A549 (cell line): ENCODE measurements at regions not wholly inside any gene's neighbourhood (a gene's known extent, or its start where the extent isn't known, plus 50 kb on each side); places are given as distances from the start of the nearest gene placed in this dataset.

Experiments used
- ATAC-seq, 2 experiments: fragments of 200-7000 bp in 1 of 2; fragments of >200 bp in 1 of 2; cut with Nextera tagmentation in 1 of 2; cut with Tn5 transposase in 1 of 2; 3 replicates each; pipeline versions ENCODE4 v1.8.0 to v1.9.1; 2018 to 2020; ENCODE audit warnings: mild to moderate bottlenecking in 1 of 2, moderate library complexity in 1 of 2
- CTCF ChIA-PET: fragments of 300-600 bp; sonication (Branson Sonifier 250); formaldehyde crosslinking; extraction: SDS; loops from one replicate; lab custom pipeline; 2021; ENCODE audit warnings: antibody characterized with exemption, inconsistent platforms; lab: Yijun Ruan, JAX
- POLR2A ChIA-PET: fragments of 350-600 bp; formaldehyde crosslinking; extraction: SDS; loops from one replicate; lab custom pipeline; 2021; ENCODE audit warnings: antibody characterized with exemption, inconsistent platforms; lab: Yijun Ruan, JAX
- DNase-seq, 2 experiments: peaks; one replicate each; pipeline versions ENCODE4 v3.0.0 to v3.0.0-alpha.2; 2011 to 2016; ENCODE audit warnings: low read depth in 1 of 2, low spot score in 1 of 2
- FAIRE-seq: peaks from 2 replicates; lab custom pipeline; 2011; peaks lifted over from hg19 to GRCh38; lab: Jason Lieb, UNC
- H3K27ac ChIP-seq, 2 experiments: fragments of >200 bp; sonication (Bioruptor Twin); formaldehyde crosslinking; 3 replicates each; pipeline ENCODE4 v1.5.1; 2016 to 2017
- H3K4me1 ChIP-seq: fragments of >200 bp; sonication (Bioruptor Twin); formaldehyde crosslinking; 3 replicates; pipeline ENCODE4 v1.6.1; 2016
- H3K4me2 ChIP-seq: fragments of >200 bp; sonication (Bioruptor Twin); formaldehyde crosslinking; 3 replicates; pipeline ENCODE4 v1.6.1; 2016
- H3K4me3 ChIP-seq: fragments of >200 bp; sonication (Bioruptor Twin); formaldehyde crosslinking; 3 replicates; pipeline ENCODE4 v1.5.1; 2016
- H3K9me3 ChIP-seq: fragments of >200 bp; sonication (Bioruptor Twin); formaldehyde crosslinking; 3 replicates; pipeline ENCODE4 v1.6.1; 2016
- CBX8 ChIP-seq: fragments of 200-600 bp; sonication (generic); IDR thresholded peaks from 2 replicates; pipeline ENCODE4 v1.6.1; 2016
- EP300 ChIP-seq, 2 experiments: fragments of >200 bp; sonication (Bioruptor Twin); formaldehyde crosslinking; IDR thresholded peaks; 2 replicates in 1 of 2; 3 replicates in 1 of 2; pipeline ENCODE4 v1.6.1; 2016 to 2017
- FOXS1 ChIP-seq: fragments of 250-450 bp; sonication (Bioruptor Pico); IDR thresholded peaks from 2 replicates; pipeline ENCODE4 v1.5.0; 2020; ENCODE audit warnings: mild to moderate bottlenecking, moderate library complexity
- HEYL ChIP-seq: fragments of 250-450 bp; sonication (Bioruptor Pico); IDR thresholded peaks from 2 replicates; pipeline ENCODE4 v1.8.0; 2021; ENCODE audit warnings: mild to moderate bottlenecking, moderate library complexity
- HOXB5 ChIP-seq: fragments of 250-450 bp; sonication (Bioruptor Pico); IDR thresholded peaks from 2 replicates; pipeline ENCODE4 v1.5.0; 2020; ENCODE audit warnings: mild to moderate bottlenecking, moderate library complexity
- JUN ChIP-seq, 2 experiments: fragments of >200 bp; sonication (Bioruptor Twin); formaldehyde crosslinking; IDR thresholded peaks; 2 replicates in 1 of 2; 3 replicates in 1 of 2; pipeline ENCODE4 v1.6.1; 2016 to 2017
- KDM1A ChIP-seq: fragments of 200-600 bp; sonication (generic); IDR thresholded peaks from 2 replicates; pipeline ENCODE4 v1.6.1; 2016; ENCODE audit warnings: low read depth, mild to moderate bottlenecking
- MAFK ChIP-seq: fragments of 450-650 bp; IDR thresholded peaks from 2 replicates; pipeline ENCODE4 v1.6.1; 2014; ENCODE audit not compliant: partially characterized antibody
- MYC ChIP-seq: IDR thresholded peaks from 2 replicates; pipeline ENCODE4 v1.6.1; 2012; ENCODE audit warnings: mild to moderate bottlenecking, inconsistent platforms, low read length, improper control_type of control experiment, borderline replicate concordance
- NFE2L2 ChIP-seq: fragments of 150-350 bp; conservative IDR thresholded peaks from 2 replicates; pipeline ENCODE4 v1.6.1; 2014; ENCODE audit warnings: low read length
- NPAS2 ChIP-seq: fragments of 250-450 bp; sonication (Bioruptor Pico); IDR thresholded peaks from 2 replicates; pipeline ENCODE4 v1.8.0; 2022; ENCODE audit warnings: mild to moderate bottlenecking, moderate library complexity, borderline replicate concordance
- NR3C1 ChIP-seq: fragments of >200 bp; sonication (Bioruptor Twin); formaldehyde crosslinking; IDR thresholded peaks from 3 replicates; pipeline ENCODE4 v1.6.1; 2017
- POLR2A ChIP-seq: IDR thresholded peaks from 2 replicates; pipeline ENCODE4 v1.6.1; 2012; ENCODE audit warnings: mild to moderate bottlenecking, low read length
- RARB ChIP-seq: fragments of 250-450 bp; sonication (Bioruptor Pico); IDR thresholded peaks from 2 replicates; pipeline ENCODE4 v1.8.0; 2021; ENCODE audit warnings: mild to moderate bottlenecking, moderate library complexity
- RCOR1 ChIP-seq: fragments of 150-350 bp; IDR thresholded peaks from 2 replicates; pipeline ENCODE4 v1.6.1; 2014; ENCODE audit warnings: antibody characterized with exemption, low read length, low read depth
- RNF2 ChIP-seq: fragments of 200-600 bp; sonication (generic); IDR thresholded peaks from 2 replicates; pipeline ENCODE4 v1.6.1; 2016; ENCODE audit warnings: low read depth, mild to moderate bottlenecking, antibody characterized with exemption, moderate library complexity, borderline replicate concordance
- ZC3H11A ChIP-seq: fragments of 450-650 bp; IDR thresholded peaks from 2 replicates; pipeline ENCODE4 v1.6.1; 2014; ENCODE audit warnings: antibody characterized with exemption, mild to moderate bottlenecking
- WGBS: methylation state at CpG from one replicate; pipeline ENCODE4 v1.1.6; 2017; ENCODE audit errors: missing lambda C conversion rate; 5-methylcytosine and 5-hydroxymethylcytosine counted together
- TF ChIP-seq, protein P1 (sequence below): fragments of >200 bp; sonication (Bioruptor Twin); formaldehyde crosslinking; IDR thresholded peaks from 3 replicates; pipeline ENCODE4 v1.5.1; 2016

DNA sequence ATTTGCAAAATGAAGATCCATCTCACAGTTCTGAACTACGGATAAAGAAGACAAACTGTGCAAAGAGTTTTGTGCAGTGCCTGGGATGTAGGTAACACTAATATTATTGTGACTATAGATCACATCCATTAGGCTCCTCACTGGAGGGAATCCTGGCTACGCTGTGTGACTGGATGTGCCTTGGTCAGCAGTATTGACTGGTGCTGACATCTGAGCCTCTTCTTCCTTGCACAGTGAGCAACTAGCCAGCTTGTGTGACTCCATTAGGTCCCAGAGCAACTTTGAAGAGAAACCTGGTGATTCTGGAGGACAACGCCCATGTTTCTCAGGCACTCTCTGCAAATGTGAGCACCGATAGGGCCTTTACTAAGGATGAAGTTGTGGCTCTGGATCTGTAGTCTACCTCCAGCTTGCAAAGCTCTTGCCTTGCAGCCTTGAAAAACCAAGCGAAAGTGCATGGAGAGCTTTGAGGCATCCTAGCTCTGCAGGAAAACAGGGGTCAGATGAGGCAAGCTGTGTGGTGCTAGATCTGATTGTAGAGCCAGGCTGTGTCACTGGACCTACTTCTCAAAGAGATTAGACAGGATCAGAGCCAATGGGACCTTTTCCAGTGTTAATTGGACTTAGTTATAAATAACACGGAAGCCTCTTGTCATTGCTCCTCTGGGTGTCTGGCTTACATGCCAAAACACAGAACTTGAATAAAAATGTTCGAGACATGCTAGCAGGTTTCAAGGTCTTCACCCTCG, 303.6 kb upstream of the LYZL1 start:
- ATAC-seq (peak in 1 of 2 experiments; percentile 27; a peak in 2 of 6 replicates), FAIRE-seq (no peak)
- ChIA-PET POLR2A (interaction anchor here (1.5 kb wide), 1 partner anchor 308 kb away, joined by 5 read pairs; the partner anchor contains the start of gene BAMBI), CTCF (interaction anchor here (0.8 to 3.7 kb wide), 6 partner anchors 19 to 321 kb away, joined by 3 to 15 read pairs (median 4); no protein-coding TSS in a partner anchor)
- Histone ChIP-seq H3K4me3 (no peak overlapping the region), H3K4me2 (peak overlapping the region; percentile 45; the same call in 1 of the 3 replicates), H3K9me3 (no peaks in the 10 kb centered on the region)
- WGBS: 90% methylated on average over 8 of the region's 8 CpGs
- TF ChIP-seq HEYL (CRISPR knock-in tag) (no peak), MAFK (peak; percentile 53)
- TF ChIP-seq, all 56 proteins: peak for 1
- no peak for DNase-seq
- peak overlapping the region; percentile 59 to 73 for H3K27ac ChIP-seq
- H3K4me1 ChIP-seq: peaks cover 24% of the 10 kb centered on the region

DNA sequence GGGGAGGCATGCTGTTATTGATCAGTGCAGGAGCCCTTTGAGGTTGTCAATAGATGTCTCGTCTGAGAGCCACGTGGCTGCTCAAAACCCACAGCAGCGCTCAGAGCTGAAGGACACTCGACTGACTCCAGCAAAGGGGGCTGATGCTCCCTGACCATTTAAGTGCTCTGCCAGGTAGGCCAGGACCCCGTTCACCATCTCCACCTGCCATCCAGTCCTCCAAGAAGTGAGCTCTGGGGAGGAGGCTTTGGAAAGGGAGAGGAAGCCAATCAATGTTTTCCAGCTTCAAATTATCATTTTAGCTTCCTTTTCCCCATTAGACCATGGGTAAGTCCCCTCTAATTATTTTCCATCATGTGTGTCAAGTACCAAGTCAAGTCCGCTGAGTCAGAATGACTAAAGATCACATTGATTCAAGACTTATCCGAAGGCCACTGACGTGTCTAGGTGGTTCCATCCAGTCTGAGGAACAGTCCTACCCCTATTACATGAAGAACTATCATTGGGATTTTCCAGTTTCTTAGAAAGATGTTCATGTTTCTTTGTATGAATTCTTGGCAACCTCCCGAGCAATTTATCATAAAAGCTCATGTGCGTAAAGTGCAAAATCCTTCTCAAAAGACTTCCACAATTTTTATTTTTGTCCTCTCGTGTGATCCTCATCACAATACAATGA, 302.6 kb upstream of the LYZL1 start:
- Histone ChIP-seq H3K4me3 (no peak overlapping the region), H3K4me2 (no peak overlapping the region), H3K27ac (peak overlapping the region; percentile 59 to 73; a peak in 5 of 6 replicates), H3K9me3 (no peaks in the 10 kb centered on the region), H3K4me1 (peaks cover 33% of the 10 kb centered on the region)
- no peak for ATAC-seq
- peak; percentile 20 to 53 for DNase-seq
- POLR2A ChIA-PET: no interaction called here
- no peak for FAIRE-seq
- CTCF ChIA-PET: interaction anchor here (0.6 to 3.7 kb wide), 7 partner anchors 20 to 322 kb away, joined by 3 to 15 read pairs (median 4); no protein-coding TSS in a partner anchor
- TF ChIP-seq RCOR1 (no peak), MAFK (peak; percentile 19), EP300 (IDR thresholded peaks at IDR 0.05) (no peak), MYC (no peak), NFE2L2 (peak; percentile 30; the same call in 1 of the 2 replicates)
- WGBS: 85% methylated on average over 11 of the region's 11 CpGs

DNA sequence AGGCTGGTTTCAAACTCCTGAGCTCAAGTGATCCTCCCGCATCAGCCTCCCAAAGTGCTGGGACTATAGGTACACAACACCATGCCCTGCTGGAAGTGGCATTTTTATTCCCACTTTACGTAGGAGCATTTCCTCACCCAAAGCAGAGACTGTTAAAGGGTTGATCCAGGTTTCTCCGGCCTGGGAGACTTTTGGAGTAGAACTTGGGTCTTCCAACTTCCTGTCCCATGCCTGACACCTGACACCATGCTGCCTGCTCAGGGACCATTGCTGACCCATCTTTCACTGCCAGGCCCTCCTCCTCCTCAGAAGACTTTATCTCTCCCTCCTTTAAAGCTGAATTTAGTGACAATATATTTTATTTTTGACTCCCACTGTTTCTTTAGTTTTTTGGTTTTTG, 302.0 kb upstream of the LYZL1 start:
- ChIA-PET POLR2A (no interaction called here), CTCF (interaction anchor here (1.2 to 3.7 kb wide), 4 partner anchors 21 to 323 kb away, joined by 3 to 15 read pairs (median 5); partner anchors contain the start of gene BAMBI)
- ATAC-seq (no peak), DNase-seq (no peak), FAIRE-seq (no peak)
- H3K4me3 ChIP-seq: no peak overlapping the region
- H3K4me1 ChIP-seq: peaks cover 39% of the 10 kb centered on the region
- TF ChIP-seq NR3C1 (no peak), FOXS1 (CRISPR knock-in tag) (no peak), POLR2A (no peak), KDM1A (no peak), JUN (IDR thresholded peaks at IDR 0.05) (no peak), RNF2 (no peak), HOXB5 (CRISPR knock-in tag) (no peak), CBX8 (no peak), EP300 (IDR thresholded peaks at IDR 0.05) (no peak), RARB (no peak), ZC3H11A (no peak), NPAS2 (CRISPR knock-in tag) (no peak)
- TF ChIP-seq, protein P1, sequence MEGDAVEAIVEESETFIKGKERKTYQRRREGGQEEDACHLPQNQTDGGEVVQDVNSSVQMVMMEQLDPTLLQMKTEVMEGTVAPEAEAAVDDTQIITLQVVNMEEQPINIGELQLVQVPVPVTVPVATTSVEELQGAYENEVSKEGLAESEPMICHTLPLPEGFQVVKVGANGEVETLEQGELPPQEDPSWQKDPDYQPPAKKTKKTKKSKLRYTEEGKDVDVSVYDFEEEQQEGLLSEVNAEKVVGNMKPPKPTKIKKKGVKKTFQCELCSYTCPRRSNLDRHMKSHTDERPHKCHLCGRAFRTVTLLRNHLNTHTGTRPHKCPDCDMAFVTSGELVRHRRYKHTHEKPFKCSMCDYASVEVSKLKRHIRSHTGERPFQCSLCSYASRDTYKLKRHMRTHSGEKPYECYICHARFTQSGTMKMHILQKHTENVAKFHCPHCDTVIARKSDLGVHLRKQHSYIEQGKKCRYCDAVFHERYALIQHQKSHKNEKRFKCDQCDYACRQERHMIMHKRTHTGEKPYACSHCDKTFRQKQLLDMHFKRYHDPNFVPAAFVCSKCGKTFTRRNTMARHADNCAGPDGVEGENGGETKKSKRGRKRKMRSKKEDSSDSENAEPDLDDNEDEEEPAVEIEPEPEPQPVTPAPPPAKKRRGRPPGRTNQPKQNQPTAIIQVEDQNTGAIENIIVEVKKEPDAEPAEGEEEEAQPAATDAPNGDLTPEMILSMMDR: no peak
- WGBS: 100% methylated on average over 3 of the region's 3 CpGs
- peak overlapping the region; percentile 59 to 73; a peak in 5 of 6 replicates for H3K27ac ChIP-seq
- H3K9me3 ChIP-seq: no peaks in the 10 kb centered on the region
- no peak overlapping the region for H3K4me2 ChIP-seq
